HG02759 (cell line): ENCODE measurements at regions not wholly inside any gene's neighbourhood (a gene's known extent, or its start where the extent isn't known, plus 50 kb on each side); places are given as distances from the start of the nearest gene placed in this dataset.

ENCODE experiments used
- ATAC-seq: cut with Tn5 transposase; IDR thresholded peaks from one replicate; pipeline ENCODE4 v1.9.1; 2021; ENCODE audit warnings: mild to moderate bottlenecking, moderate library complexity; ENCODE audit not compliant: unreplicated experiment

DNA sequence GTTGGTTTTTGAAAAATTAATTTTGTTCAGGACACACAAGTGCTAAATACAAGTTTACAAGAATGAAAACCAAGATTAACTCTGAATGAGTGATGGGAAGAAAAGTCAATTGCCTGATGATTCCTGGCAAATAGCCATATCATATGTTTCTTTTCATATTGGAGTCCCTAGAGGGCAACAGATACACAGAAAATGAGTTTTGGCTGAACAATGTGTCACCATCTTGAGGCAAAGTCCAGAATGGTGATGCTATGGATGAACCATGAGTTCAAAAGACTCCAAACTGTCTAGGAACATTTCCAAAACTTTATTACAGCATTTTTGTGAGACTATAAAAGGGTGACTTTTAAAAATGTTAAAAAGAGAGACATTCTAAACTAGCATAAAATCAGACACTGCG, 382.9 kb downstream of the TMEM161B start:
- no peak for ATAC-seq

DNA sequence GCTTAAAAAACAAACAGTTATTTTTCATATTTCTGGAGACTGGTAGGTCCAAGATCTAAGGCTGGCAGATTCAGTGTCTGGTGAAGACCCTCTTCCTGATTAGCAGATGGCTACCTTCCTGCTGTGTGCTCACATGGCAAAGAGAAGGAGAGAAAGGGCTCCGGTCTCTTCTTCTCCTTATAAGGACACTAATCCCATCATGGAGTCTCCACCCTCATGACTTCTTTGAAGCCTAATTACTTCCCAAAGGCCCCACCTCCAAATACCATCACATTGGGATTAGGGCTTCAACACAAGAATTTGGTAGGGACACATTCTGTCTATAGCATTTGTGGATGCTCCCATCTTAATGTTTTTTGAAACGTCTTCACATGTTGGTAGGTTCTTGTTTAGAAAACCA, 391.1 kb downstream of the TMEM161B start:
- no peak for ATAC-seq

DNA sequence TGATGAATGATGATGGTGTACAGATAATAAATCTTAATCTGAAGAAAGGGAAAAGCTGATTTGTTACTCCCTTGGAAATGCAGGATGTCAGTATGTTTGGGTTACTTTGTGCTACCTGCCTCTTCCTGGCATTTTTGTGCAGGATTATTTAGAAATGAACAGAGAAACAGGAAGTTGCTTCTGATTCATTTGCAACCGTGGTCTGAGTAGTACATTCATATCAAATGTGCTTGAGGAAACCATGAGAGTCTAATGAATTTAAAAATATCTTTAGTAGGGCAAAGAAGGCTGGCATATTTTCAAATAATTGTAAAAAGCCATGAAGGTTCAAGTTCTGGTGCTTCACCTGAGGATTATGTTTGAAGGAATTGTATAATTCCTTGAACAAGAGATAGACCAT, 391.6 kb downstream of the TMEM161B start:
- no peak for ATAC-seq

DNA sequence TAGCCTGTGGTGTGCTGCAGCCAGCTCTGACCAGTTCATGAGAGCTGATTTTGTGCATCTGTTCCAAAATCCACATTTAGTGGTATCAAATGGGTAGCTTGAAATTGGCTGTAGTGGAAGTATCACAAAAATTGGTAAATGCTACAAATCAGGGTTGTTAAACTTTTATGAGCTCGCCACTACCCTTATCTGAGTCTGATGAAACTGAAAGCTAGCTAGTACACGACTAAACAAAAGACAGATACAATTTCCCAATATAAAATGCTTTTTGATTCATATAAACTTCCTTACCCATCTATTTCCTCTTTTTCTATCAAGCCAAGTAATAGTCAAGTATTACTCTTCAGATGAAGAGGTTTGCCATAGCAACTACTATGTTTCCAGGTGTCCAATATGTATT, 392.0 kb downstream of the TMEM161B start:
- ATAC-seq = no peak

DNA sequence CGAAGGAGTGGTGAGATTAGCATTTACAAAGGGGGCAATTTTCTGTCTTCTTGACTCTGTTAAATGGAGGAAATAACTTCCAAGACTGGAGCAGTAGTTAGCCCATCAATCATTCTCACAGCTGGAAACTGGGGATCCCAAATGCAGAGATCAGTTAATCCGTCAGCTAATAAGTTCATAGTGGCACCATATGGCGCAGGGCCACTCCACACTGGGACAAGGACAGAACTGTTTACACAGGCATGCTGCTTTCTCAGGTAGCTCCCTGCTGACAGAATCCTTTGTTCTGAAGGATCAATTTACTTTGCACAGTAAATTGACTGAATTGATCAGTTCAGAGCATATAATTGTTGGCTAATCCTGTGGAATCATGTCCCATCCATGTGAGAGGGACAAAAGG, 395.7 kb downstream of the TMEM161B start:
- no peak for ATAC-seq

DNA sequence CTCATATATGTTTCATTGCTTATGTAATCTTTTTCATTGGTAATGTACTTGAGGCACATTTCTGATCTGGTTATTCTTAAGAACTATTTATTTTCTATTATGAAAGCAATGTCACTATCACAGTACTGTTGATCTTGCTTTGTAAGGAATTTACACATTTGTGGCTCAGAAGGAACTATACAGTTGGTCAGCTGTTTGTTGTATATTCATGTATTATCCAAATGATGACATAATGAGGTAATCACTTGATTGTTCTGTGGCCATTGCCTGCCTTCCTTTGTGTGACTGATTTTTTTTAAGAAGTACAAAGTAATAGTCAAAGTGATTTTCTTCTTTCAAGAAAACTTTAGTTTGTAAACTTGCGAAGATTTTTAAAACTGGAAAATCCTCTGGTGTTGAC, 399.9 kb downstream of the TMEM161B start:
- no peak for ATAC-seq

DNA sequence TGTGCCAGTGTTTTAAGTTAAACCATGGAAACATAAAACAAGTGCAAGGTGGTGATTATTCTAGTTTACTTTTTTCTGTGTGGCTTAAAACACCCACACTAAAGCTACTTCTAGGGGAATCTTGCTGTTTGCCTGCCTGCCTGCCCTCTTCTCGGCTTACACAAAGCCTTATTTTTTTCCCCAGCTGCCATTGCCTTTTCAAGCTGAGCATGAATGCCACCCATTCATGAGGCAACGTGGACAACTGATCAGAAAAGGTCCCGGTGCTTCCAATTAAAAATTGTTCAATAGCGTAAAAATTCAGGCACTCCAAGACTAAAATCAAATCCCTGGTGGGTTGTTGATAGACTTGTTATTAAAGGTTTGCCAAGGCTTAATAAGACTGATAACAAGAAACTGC, 401.4 kb downstream of the TMEM161B start:
- ATAC-seq = no peak

DNA sequence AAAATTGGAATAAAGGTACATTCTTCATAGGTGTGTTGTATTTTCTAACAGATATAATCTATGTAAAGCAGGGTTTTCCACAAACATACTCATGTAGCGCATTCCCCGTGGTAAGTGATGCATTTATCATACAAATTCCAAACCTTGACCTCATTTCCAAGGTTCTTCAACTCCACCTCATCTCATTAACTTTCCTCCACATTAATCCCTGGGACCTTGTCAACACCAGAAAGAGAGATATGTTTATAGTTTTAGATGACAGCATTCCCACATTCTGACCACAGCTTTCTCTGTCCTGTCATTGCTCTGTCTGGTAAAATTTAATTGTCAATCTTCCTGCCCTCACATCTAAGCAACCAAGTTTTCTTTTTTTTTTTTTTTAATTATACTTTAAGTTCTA, 415.1 kb downstream of the TMEM161B start:
- ATAC-seq = no peak

DNA sequence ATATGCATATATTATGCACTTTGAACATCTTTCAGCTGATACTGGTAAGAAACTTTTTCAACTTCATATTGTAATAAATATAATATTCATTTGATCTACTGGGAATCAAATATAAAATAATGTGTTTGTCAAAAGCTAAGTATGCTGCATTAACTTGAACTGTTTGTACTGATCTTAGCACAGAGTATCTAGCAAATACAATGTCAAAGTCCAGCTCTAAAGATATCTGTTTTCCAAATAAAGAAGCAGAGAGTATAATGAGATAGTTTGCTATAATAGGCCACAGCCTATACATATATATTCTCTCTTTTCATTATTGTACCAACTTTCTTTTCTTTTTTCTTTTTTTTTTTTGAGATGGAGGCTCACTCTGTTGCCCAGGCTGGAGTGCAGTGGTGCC, 417.0 kb downstream of the TMEM161B start:
- no peak for ATAC-seq

DNA sequence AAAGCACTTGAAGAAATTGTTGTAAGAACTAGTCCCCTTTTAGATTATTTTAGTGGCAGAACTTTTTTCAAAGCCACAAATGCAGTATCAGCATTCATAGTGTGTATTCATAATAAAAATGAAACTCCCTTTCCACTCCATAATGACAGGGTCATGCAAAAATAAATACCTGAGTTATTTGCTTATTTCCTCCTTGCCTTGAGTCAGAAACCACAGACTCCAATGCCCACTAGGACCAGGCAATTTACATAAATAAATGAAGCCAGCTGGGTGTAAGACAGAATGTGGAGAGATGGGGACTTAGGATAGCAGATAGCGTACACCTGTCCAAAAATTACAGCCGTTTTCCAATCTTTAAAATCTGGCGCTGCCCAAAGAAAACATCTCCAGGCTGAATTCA, 417.8 kb downstream of the TMEM161B start:
- ATAC-seq = no peak

DNA sequence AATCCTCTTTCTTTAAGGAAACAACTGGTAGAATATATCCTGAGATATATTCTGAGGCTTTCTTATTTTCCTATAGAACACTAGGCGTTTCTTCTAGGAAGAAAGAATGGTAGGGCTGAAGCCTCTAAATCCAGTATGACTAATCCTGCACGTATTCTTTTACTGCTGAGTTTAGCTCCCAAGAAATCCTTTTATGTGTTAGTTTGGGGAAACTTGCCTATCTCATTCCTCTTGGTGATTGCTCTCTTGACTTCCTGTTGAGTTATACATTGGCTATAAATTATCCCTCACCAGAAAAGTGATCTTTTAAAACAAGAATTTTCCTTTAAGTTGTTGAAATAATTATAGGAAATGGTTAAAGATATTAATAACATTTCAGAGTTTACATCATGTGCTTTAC, 422.9 kb downstream of the TMEM161B start:
- ATAC-seq = no peak

DNA sequence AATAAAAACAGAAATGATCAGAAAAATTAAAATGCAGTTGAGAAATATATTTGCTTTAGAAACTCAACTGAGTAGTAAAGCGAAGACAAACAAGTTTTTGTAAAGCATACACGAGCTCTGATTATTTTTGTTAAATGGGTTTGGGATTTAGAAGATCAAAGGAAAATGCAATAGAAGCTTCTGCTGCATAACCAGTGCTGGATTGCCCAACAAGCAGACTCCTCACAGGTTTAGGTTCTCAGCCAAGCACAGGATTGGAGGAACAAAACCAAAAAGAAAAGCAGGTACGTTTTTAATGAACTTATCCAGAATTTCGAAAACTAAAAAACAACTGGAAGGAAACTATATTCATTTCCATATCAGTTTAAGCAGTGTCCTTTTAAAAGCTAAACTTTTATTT, 423.8 kb downstream of the TMEM161B start:
- ATAC-seq = no peak

DNA sequence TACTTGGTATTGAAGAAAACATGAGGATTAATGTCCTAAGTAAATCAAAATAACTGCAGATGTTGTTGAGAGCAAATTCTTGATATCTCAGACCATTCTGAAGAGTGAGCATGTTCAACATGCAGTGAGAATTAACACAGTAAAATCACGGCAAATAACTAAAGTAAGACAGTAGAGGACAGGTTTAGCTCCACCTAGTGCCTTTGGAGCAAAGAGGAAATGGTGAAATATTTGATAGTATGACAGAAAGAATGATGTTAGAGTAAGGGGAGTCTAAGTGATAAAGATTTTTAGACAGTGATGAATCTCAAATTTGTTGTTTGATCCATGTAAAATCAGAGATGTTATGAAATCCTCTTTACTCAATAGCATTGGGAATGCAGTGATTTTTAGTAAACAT, 424.2 kb downstream of the TMEM161B start:
- no peak for ATAC-seq

DNA sequence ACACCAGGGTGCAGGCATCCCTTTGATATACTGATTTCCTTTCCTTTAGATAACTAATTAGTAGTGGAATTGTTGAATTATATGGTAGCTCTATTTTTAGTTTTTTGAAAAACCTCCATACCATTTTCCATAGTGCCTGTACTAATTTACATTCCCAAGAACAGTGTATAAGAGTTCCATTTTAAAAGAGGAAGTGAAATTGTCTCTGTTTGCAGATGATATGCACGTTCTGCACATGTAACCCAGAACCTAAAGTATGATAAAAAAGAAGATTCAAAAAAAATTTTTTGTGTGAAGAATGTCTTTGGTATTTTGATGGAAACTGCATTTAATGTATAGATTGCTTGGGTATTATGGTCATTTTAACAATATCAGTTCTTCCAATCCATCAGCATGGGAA, 424.0 kb upstream of the CCNH start:
- ATAC-seq = no peak

DNA sequence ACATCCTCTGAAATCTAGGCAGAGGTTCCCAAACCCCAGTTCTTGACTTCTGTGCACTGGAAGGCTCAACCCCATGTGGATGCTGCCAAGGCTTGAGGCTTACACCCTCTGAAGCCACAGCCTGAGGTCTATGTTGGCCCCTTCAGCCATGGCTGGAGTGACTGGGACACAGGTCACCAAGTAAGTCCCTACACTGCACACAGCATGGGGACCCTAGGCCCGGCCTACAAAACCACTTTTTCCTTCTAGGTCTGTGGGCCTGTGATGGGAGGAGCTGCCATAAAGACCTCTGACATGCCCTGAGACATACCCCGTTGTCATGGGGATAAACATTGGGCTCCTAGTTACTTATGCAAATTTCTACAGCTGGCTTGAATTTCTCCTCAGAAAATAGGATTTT, 418.8 kb upstream of the CCNH start:
- ATAC-seq = no peak

DNA sequence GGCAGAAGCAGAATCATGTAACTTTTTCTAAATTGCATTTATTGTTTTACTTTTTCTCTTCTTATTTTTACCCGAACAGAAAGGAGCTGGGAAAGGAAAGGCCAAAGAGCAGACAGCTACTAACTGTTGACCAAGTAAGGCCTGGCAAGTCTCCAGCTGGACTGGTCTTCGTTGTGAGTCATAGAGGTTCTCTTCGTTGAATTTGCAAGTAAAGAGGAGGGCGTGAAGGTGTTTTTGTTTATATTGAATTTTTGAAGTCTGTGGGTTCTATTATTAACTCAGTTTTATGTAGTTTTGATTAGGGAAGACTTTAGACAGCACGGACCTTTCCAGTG, 416.5 kb upstream of the CCNH start:
- ATAC-seq = no peak

DNA sequence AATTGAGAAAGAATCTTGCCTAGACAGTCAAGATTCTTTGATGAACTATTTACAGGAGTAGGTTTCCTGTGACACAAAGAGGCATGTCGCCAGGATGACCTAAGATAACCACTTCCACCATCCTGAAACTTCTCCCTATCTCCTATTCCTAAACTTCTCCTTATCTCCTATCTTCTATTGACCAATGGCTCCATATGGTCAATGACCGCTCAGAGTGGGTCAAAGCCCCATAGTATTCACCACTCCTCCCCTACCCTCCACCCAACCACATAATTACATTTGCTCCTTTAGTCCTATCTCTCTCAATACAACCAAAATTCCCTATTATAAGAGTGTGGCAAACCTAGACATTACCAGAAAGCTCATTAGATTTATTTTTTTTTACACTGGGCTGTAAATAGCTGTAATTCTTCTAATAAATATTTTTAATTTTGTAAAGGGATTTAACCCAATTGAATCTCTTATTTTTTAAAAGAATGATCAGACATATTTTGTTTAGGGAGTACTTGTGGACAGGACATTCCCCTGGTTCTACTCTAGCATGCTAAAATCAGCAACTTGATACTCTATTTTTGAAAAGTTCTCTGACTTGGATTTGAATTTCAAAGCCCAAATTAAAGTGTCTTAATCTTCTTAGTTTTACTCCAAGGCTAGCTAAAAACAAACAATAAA, 416.0 kb upstream of the CCNH start:
- ATAC-seq = no peak

DNA sequence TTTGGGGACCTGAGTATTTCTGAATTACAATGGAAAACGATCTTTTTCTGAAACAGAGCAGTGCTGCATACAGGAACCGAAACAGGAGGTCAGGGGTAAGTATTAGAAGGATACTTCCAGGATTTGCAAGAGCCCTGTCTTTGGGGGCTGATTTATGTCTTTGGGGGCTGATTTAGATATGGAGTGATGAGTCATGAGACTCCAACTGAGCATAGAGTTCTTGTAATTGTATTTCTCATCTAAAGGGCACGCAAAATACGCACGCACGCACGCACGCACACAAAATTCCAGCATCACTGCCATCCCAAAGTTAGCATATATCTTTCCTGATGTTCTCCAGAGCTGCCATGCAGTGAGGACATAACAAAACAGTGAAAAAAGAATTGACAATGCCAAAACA, 414.8 kb upstream of the CCNH start:
- ATAC-seq = no peak

DNA sequence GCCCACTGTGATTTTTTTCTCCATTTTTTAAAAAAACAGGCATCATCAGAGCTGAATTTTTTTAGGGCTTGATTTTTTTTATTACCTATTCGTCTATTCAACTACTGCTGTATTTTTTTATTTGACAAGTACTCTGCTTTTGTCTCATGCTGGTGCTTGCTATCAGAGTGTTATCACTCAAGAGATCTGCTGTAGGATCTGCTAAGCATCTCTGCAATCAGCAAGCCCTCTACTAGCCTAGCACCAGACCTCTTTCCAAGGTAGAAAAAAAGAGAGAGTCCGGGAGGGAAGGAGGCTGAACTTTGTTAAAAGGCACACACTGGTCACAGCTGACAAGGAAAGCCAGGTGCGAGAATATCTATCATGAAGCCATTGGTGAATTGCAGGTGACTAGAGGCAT, 413.8 kb upstream of the CCNH start:
- no peak for ATAC-seq

DNA sequence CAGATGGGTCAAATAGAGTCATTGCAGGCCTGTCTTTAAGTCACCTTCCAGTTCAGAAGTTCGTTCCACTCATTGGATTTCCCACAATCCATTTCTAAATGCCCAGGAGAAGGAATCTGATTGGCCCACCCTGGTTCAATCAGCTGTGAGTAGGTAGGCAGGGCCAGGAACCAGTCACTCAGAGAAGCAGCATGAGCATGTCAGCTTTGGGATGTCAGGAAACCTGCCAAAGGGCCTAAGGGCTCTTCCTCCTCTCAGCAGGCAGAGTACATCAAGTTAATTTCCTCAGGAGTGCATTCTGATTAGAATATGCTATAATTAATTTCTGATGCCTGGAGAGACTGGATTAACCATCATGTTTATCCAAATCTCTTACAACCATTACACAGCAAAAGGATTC, 412.9 kb upstream of the CCNH start:
- ATAC-seq = no peak

DNA sequence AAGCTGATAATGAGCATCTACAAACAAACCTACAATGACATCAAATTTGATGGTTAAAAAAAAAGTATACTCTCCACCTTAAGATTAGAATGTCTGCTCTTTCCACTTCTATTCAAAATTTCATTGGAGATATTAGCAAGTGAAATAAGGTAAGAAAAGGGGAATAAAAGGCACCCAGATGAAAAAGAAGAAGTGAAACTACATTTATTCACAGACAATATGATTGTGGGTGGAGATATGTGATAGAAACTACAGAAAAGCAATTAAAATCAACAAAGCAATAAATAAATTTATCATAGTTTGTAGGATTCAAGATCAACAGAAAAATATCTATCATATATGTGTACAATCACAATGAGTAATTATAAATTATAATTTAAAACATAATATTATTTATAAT, 395.1 kb upstream of the CCNH start:
- ATAC-seq = no peak

DNA sequence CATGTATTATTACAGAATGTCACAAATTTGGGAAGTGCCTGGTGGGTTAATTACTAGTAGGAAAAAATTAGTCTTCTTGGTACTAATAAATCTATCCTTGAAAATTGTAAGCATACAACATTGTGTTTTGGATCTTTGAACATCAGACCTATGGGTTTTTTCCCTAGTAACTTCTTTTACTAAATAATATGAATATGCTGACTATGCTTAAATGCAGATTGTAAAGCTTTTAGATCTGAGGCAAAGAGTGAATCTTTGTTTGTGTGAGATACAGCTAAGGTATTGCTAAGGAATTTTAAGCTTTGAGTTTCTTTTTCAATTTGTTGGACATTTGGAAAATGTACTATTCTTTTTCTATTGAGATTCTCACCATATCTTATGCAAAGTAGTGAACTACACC, 390.6 kb upstream of the CCNH start:
- ATAC-seq = no peak

DNA sequence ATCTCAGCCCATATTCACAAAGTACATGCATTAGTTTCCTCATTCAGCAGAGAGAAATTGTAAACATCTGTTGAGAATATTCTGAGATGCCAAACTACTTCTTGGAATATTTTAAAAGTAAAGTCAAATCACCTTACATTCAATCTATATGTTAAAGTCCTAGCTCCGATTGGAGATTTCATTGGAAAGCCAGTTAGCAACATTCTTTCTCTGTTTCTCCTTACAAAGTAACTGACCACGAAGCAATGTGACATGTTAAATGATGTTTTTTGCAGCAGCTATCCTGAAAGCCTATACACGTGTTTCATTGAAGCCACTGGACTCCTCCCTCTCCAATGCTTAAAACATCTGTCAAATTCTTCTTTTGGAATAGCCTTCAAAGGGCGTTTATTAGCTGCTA, 379.1 kb upstream of the CCNH start:
- ATAC-seq = no peak

DNA sequence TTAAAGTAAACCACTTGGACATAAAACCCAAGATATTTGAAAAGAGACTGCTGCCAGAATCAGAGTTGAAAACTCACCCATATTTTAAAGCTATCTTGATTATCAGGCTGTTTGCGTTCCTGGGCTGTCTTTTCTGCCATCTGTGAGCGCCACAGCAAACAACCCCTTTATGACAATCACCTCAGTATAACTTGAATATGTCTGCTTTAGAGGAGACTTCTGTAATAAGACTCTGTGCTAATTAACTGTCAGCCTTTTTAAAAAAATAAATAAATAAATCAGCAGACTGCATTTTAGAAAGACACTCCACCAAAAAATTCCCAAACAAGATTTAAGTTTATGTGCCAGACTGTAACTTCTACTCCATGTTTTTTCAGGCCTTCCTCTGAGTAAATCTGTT, 375.7 kb upstream of the CCNH start:
- no peak for ATAC-seq
